GM23338 (cell line): ENCODE measurements at regions not wholly inside any gene's neighbourhood (a gene's known extent, or its start where the extent isn't known, plus 50 kb on each side); places are given as distances from the start of the nearest gene placed in this dataset.

Experiments used
- CREB1 ChIP-seq: fragments of 250-450 bp; sonication (Bioruptor Pico); IDR thresholded peaks from 2 replicates; pipeline ENCODE4 v1.5.0; 2020; ENCODE audit warnings: low read depth, mild to moderate bottlenecking, moderate library complexity
- CTCF ChIP-seq, 2 experiments: fragments of 200-600 bp in 1 of 2; sonication (generic) in 1 of 2; conservative IDR thresholded peaks; 2 replicates each; pipeline versions ENCODE4 v1.5.1 to v1.6.1; 2016 to 2017; ENCODE audit warnings: antibody characterized with exemption in 2 of 2, low read depth in 2 of 2, mild to moderate bottlenecking in 2 of 2, moderate library complexity in 1 of 2
- EZH2 ChIP-seq: fragments of 200-600 bp; sonication (generic); IDR thresholded peaks from one replicate; pipeline ENCODE4 v1.8.0; 2017; ENCODE audit warnings: antibody characterized with exemption, mild to moderate bottlenecking, low read depth; ENCODE audit not compliant: unreplicated experiment
- EZH2phosphoT487 ChIP-seq: fragments of 200-600 bp; sonication (generic); IDR thresholded peaks from one replicate; pipeline ENCODE4 v1.8.1; 2018; ENCODE audit warnings: antibody characterized with exemption; ENCODE audit not compliant: unreplicated experiment
- JUNB ChIP-seq: IDR thresholded peaks from one replicate; pipeline ENCODE4 v1.6.1; 2016; ENCODE audit warnings: antibody characterized with exemption; ENCODE audit not compliant: unreplicated experiment
- POLR2AphosphoS5 ChIP-seq: IDR thresholded peaks from 2 replicates; pipeline ENCODE4 v1.6.1; 2016; ENCODE audit warnings: antibody characterized with exemption, low read depth
- REST ChIP-seq: IDR thresholded peaks from one replicate; pipeline ENCODE4 v1.6.1; 2018; ENCODE audit warnings: antibody characterized with exemption; ENCODE audit not compliant: unreplicated experiment
- ZNF114 ChIP-seq: fragments of 250-450 bp; sonication (Bioruptor Pico); IDR thresholded peaks from 2 replicates; pipeline ENCODE4 v1.5.0; 2020; ENCODE audit warnings: mild to moderate bottlenecking, moderate library complexity
- ZNF462 ChIP-seq: fragments of 250-450 bp; sonication (Bioruptor Pico); IDR thresholded peaks from 2 replicates; pipeline ENCODE4 v1.5.0; 2020; ENCODE audit warnings: mild to moderate bottlenecking, moderate library complexity

DNA sequence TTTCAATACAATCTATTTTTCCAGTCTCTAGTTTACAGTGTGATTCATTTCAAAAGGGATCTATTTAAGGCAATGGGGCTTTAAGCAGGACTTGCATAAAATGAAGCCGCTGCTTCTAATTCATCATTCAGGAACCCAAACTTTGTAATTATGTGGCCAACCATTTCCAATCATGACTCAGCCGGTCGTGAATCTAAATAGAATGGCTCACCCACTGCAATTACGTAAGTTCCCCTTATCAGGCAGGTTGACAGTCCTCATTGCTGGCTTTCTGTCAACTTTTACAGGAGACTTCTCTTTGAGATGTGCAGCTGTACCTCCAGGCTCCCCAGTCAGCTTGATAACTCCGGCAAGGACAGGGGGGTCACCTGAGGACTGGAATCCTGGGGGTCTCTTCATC is 152.8 kb upstream of the DAP start:
- no peak for TF ChIP-seq POLR2AphosphoS5
- TF ChIP-seq CTCF (conservative IDR thresholded peaks at IDR 0.05; ENCODE audit: low read depth in 2 of 2) = no peak
- TF ChIP-seq EZH2 = no peak
- TF ChIP-seq ZNF462 (CRISPR knock-in tag) = no peak
- TF ChIP-seq EZH2phosphoT487 = no peak
- TF ChIP-seq REST = no peak
- TF ChIP-seq ZNF114 (CRISPR knock-in tag) = no peak
- TF ChIP-seq JUNB = no peak
- no peak for TF ChIP-seq CREB1
